ENCODE measurements at regions not wholly inside any gene's neighbourhood (a gene's known extent, or its start where the extent isn't known, plus 50 kb on each side); places are given as distances from the start of the nearest gene placed in this dataset.

- DNase-seq, result no peak
Measured at GRCh38 chr21:17869115-17869514, 50.0 kb upstream of the C21orf91 start.

All from NK-92 treated with Interleukin-12 subunit alpha and Interleukin-12 subunit beta, amount 100 ng/mL, for 24 hours (cell line).